ENCODE measurements at regions not wholly inside any gene's neighbourhood (a gene's known extent, or its start where the extent isn't known, plus 50 kb on each side); places are given as distances from the start of the nearest gene placed in this dataset.
"Not testable (repeated sequence)": the region's sequence is repeated elsewhere in the genome, so short reads cannot be mapped to it uniquely, and the experiment has no call there.

GRCh38 chr14:22492622-22493542, 96.1 kb downstream of the DAD1 start:
- no peak for DNase-seq (ENCODE audit: extremely low read depth, low read depth, low spot score)

- DNase-seq (ENCODE audit: extremely low read depth, low read depth, low spot score) = no peak
These were observed 97.1 kb downstream of the DAD1 start for GRCh38 chr14:22491683-22492621.

GRCh38 chr14:22491053-22491452, 98.0 kb downstream of the DAD1 start:
- DNase-seq (ENCODE audit: extremely low read depth, low read depth, low spot score) = not testable (repeated sequence)

GRCh38 chr14:22489957-22490950, 98.8 kb downstream of the DAD1 start:
- DNase-seq (ENCODE audit: extremely low read depth, low read depth, low spot score) = no peak

GRCh38 chr14:22489244-22489545, 99.8 kb downstream of the DAD1 start:
- no peak for DNase-seq (ENCODE audit: extremely low read depth, low read depth, low spot score)

GRCh38 chr14:22488522-22489243, 100.3 kb downstream of the DAD1 start:
- no peak for DNase-seq (ENCODE audit: extremely low read depth, low read depth, low spot score)

GRCh38 chr14:22487941-22488340, 101.1 kb downstream of the DAD1 start:
- DNase-seq (ENCODE audit: extremely low read depth, low read depth, low spot score) = no peak

GRCh38 chr14:22487401-22487800, 101.6 kb downstream of the DAD1 start:
- DNase-seq (ENCODE audit: extremely low read depth, low read depth, low spot score) = no peak

GRCh38 chr14:22486675-22487074, 102.3 kb downstream of the DAD1 start:
- no peak for DNase-seq (ENCODE audit: extremely low read depth, low read depth, low spot score)

GRCh38 chr14:22485649-22486048, 103.4 kb downstream of the DAD1 start:
- no peak for DNase-seq (ENCODE audit: extremely low read depth, low read depth, low spot score)

GRCh38 chr14:22485178-22485577, 103.8 kb downstream of the DAD1 start:
- no peak for DNase-seq (ENCODE audit: extremely low read depth, low read depth, low spot score)

GRCh38 chr14:22484632-22485031, 104.4 kb downstream of the DAD1 start:
- DNase-seq (ENCODE audit: extremely low read depth, low read depth, low spot score) = no peak

- DNase-seq (ENCODE audit: extremely low read depth, low read depth, low spot score) = no peak
These were observed 105.0 kb downstream of the DAD1 start for GRCh38 chr14:22483863-22484593.

- DNase-seq (ENCODE audit: extremely low read depth, low read depth, low spot score) = no peak
These were observed 106.1 kb downstream of the DAD1 start for GRCh38 chr14:22482782-22483553.

- no peak for DNase-seq (ENCODE audit: extremely low read depth, low read depth, low spot score)
These were observed 106.8 kb downstream of the DAD1 start for GRCh38 chr14:22482085-22482694.

GRCh38 chr14:22481546-22481945, 107.5 kb downstream of the DAD1 start:
- DNase-seq (ENCODE audit: extremely low read depth, low read depth, low spot score) = no peak

- DNase-seq (ENCODE audit: extremely low read depth, low read depth, low spot score) = no peak
These were observed 109.1 kb downstream of the DAD1 start for GRCh38 chr14:22479776-22480464.
